Neuronal stem cell (in vitro differentiated cells): ENCODE measurements at regions not wholly inside any gene's neighbourhood (a gene's known extent, or its start where the extent isn't known, plus 50 kb on each side); places are given as distances from the start of the nearest gene placed in this dataset.
"Not testable (repeated sequence)": the region's sequence is repeated elsewhere in the genome, so short reads cannot be mapped to it uniquely, and the experiment has no call there.

Experiments used
- DNase-seq: peaks from one replicate; pipeline ENCODE4 v3.0.0-alpha.2; 2013; ENCODE audit warnings: low spot score
- H2AFZ ChIP-seq: one replicate; pipeline ENCODE4 v1.6.1; 2013; ENCODE audit warnings: mild to moderate bottlenecking, low read length, inconsistent platforms
- H2AK5ac ChIP-seq: 2 replicates; pipeline ENCODE4 v1.6.1; 2013; ENCODE audit warnings: low read depth, mild to moderate bottlenecking, inconsistent platforms, low read length, moderate library complexity, mixed read lengths
- H2BK120ac ChIP-seq: 2 replicates; pipeline ENCODE4 v1.6.1; 2013; ENCODE audit warnings: low read depth, mild to moderate bottlenecking, inconsistent platforms, low read length, moderate library complexity, mixed read lengths
- H2BK12ac ChIP-seq: one replicate; pipeline ENCODE4 v1.6.1; 2013; ENCODE audit warnings: low read length, inconsistent platforms
- H2BK15ac ChIP-seq: 2 replicates; pipeline ENCODE4 v1.6.1; 2013; ENCODE audit warnings: mild to moderate bottlenecking, low read length, inconsistent platforms, mixed read lengths
- H2BK5ac ChIP-seq: one replicate; pipeline ENCODE4 v1.6.1; 2013; ENCODE audit warnings: inconsistent platforms, mild to moderate bottlenecking, low read length, moderate library complexity
- H3K14ac ChIP-seq: one replicate; pipeline ENCODE4 v1.6.1; 2013; ENCODE audit warnings: low read length, inconsistent platforms
- H3K18ac ChIP-seq: 2 replicates; pipeline ENCODE4 v1.6.1; 2013; ENCODE audit warnings: low read length, inconsistent platforms
- H3K23ac ChIP-seq: 2 replicates; pipeline ENCODE4 v1.6.1; 2013; ENCODE audit warnings: low read depth, mild to moderate bottlenecking, mixed read lengths, low read length, inconsistent platforms; ENCODE audit not compliant: poor library complexity
- H3K27ac ChIP-seq: replicated peaks from 3 replicates; pipeline ENCODE4 v1.5.1; 2013; ENCODE audit warnings: low read length, inconsistent platforms
- H3K27me3 ChIP-seq, 3 experiments: 2 replicates each; pipeline ENCODE4 v1.6.1; 2013; ENCODE audit warnings: low read length in 3 of 3, mild to moderate bottlenecking in 2 of 3, inconsistent platforms in 1 of 3, low read depth in 1 of 3, mixed read lengths in 1 of 3, moderate library complexity in 1 of 3; ENCODE audit not compliant: control insufficient read depth in 3 of 3, insufficient read depth in 3 of 3
- H3K36me3 ChIP-seq, 2 donors: replicated peaks in 1 of 2; 2 replicates each; pipeline ENCODE4 v1.6.1; 2013; ENCODE audit warnings: low read length in 2 of 2; ENCODE audit not compliant: control insufficient read depth in 2 of 2, insufficient read depth in 2 of 2
- H3K4ac ChIP-seq: 2 replicates; pipeline ENCODE4 v1.6.1; 2013; ENCODE audit warnings: inconsistent platforms, mild to moderate bottlenecking, low read length, moderate library complexity
- H3K4me1 ChIP-seq, 2 donors: 1 replicate in 1 of 2; 2 replicates in 1 of 2; pipeline ENCODE4 v1.6.1; 2013; ENCODE audit warnings: low read length in 2 of 2, low read depth in 1 of 2; ENCODE audit not compliant: control insufficient read depth in 2 of 2, insufficient read depth in 1 of 2
- H3K4me2 ChIP-seq: one replicate; pipeline ENCODE4 v1.6.1; 2013; ENCODE audit warnings: mild to moderate bottlenecking, low read length, inconsistent platforms; ENCODE audit not compliant: insufficient read depth, poor library complexity, severe bottlenecking
- H3K4me3 ChIP-seq, 2 donors: 2 replicates each; pipeline ENCODE4 v1.5.1; 2013; ENCODE audit warnings: low read length in 2 of 2, mild to moderate bottlenecking in 2 of 2, inconsistent platforms in 1 of 2, moderate library complexity in 1 of 2
- H3K79me1 ChIP-seq: one replicate; pipeline ENCODE4 v1.6.1; 2013; ENCODE audit warnings: low read depth, mild to moderate bottlenecking, inconsistent platforms, low read length, moderate library complexity
- H3K9ac ChIP-seq: one replicate; pipeline ENCODE4 v1.6.1; 2013; ENCODE audit warnings: mild to moderate bottlenecking, low read depth, low read length, inconsistent platforms; ENCODE audit not compliant: poor library complexity
- H3K9me3 ChIP-seq, 2 donors: replicated peaks in 1 of 2; 2 replicates each; pipeline versions ENCODE3 to v1.6.1; 2013; ENCODE audit warnings: low read length in 2 of 2, mild to moderate bottlenecking in 2 of 2, inconsistent platforms in 1 of 2, low read depth in 1 of 2, mixed read lengths in 1 of 2, moderate library complexity in 1 of 2; ENCODE audit not compliant: control insufficient read depth in 2 of 2, insufficient read depth in 1 of 2
- H4K8ac ChIP-seq: one replicate; pipeline ENCODE4 v1.6.1; 2013; ENCODE audit warnings: low read depth, mild to moderate bottlenecking, inconsistent platforms, low read length, moderate library complexity
- H4K91ac ChIP-seq: one replicate; pipeline ENCODE4 v1.6.1; 2013; ENCODE audit warnings: low read length, low read depth, mild to moderate bottlenecking, inconsistent platforms; ENCODE audit not compliant: poor library complexity
- WGBS, 2 donors: extraction: QIAGEN DNeasy Blood & Tissue Kit; methylation state at CpG; one replicate each; pipeline ENCODE4 v1.1.7; 2013; ENCODE audit warnings: missing lambda C conversion rate in 2 of 2, mixed read lengths in 1 of 2; ENCODE audit not compliant: insufficient read length in 2 of 2, insufficient replicate concordance in 1 of 2; ENCODE audit errors: extremely low coverage in 2 of 2; 5-methylcytosine and 5-hydroxymethylcytosine counted together

GRCh38 chr6:79363441-79363840, 129.0 kb upstream of the HMGN3 start:
- not testable (repeated sequence) for H2BK5ac ChIP-seq, H3K9me3 ChIP-seq, H3K4me2 ChIP-seq, H4K8ac ChIP-seq, H2BK12ac ChIP-seq, H3K9ac ChIP-seq, H2BK120ac ChIP-seq, H3K4me3 ChIP-seq, H3K4me1 ChIP-seq, H3K18ac ChIP-seq, H3K14ac ChIP-seq, H3K27ac ChIP-seq, DNase-seq, H3K27me3 ChIP-seq, H3K79me1 ChIP-seq, H2AK5ac ChIP-seq, H3K23ac ChIP-seq, H3K36me3 ChIP-seq, H2BK15ac ChIP-seq, H3K4ac ChIP-seq, H2AFZ ChIP-seq, H4K91ac ChIP-seq

- not testable (repeated sequence) for H3K4me2 ChIP-seq, H3K14ac ChIP-seq, H3K79me1 ChIP-seq, H3K4me1 ChIP-seq, H3K23ac ChIP-seq, H2BK12ac ChIP-seq, H2BK5ac ChIP-seq, H2AK5ac ChIP-seq, DNase-seq, H3K9me3 ChIP-seq, H3K9ac ChIP-seq, H3K27me3 ChIP-seq, H2BK120ac ChIP-seq, H3K27ac ChIP-seq, H3K4me3 ChIP-seq, H3K36me3 ChIP-seq, H2AFZ ChIP-seq, H3K18ac ChIP-seq, H4K91ac ChIP-seq, H4K8ac ChIP-seq, H2BK15ac ChIP-seq, H3K4ac ChIP-seq
- no CpG with 5 or more reads among the region's 2 CpGs for WGBS, 2 donors
These were observed 126.6 kb upstream of the HMGN3 start for GRCh38 chr6:79361074-79361473.

DNA sequence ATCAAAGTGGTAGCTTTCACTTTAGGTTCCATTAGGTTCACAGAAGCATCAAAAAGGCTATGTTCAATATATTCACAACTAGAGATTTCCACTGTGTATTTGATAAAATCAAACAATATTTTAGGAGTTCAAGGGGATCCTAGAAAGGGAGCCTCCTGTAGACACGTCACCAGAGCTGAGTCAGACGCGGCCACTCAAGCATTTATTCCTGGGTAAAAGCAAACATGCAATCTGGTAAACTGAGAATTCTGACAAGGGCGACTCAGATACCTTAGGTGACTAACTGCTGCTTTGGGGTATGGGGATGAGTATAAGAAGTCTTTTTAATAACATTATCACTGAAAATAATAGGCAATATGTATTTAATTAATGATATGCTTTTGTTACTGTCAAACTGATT, 118.7 kb upstream of the HMGN3 start:
- Histone ChIP-seq H2BK12ac (no peak overlapping the region), H3K14ac (no peak overlapping the region), H4K91ac (no peak overlapping the region), H2BK5ac (no peak overlapping the region), H4K8ac (no peak overlapping the region), H3K4me3 (no peak overlapping the region), H3K4me2 (no peak overlapping the region), H3K18ac (no peak overlapping the region), H2AFZ (no peak overlapping the region), H3K79me1 (no peaks in the 10 kb centered on the region), H2BK120ac (no peak overlapping the region), H3K27me3 (no peaks in the 10 kb centered on the region), H3K9me3 (no peaks in the 10 kb centered on the region), H3K4ac (no peak overlapping the region), H3K27ac (no peak overlapping the region), H3K4me1 (no peaks in the 10 kb centered on the region), H3K9ac (no peak overlapping the region), H2BK15ac (no peak overlapping the region), H3K23ac (no peak overlapping the region), H3K36me3 (no peaks in the 10 kb centered on the region), H2AK5ac (no peak overlapping the region)
- WGBS, 2 donors, result no CpG with 5 or more reads among the region's 4 CpGs
- no peak for DNase-seq

DNA sequence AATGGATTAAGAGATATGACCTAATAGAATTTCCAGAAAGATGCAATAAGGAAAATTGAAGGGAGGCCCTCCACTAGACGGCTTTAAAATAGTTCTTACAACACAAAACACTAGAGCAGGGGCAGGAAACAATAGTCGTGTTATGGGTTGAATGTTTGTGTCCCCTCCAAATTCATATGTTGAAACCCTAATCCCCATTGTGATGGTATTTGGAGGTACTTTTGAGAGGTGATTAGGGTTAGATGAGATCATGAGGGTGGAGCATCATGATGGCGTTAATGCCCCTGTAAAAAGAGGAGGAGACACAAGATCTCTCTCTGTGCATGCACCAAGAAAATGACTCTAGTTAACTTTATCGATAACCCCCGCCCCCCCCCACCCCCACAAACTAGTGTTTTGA, 104.0 kb upstream of the HMGN3 start:
- Histone ChIP-seq H2BK5ac (no peak overlapping the region), H3K4ac (no peak overlapping the region), H3K9me3 (no peaks in the 10 kb centered on the region), H3K4me3 (no peak overlapping the region), H3K27me3 (no peaks in the 10 kb centered on the region), H3K79me1 (no peaks in the 10 kb centered on the region), H3K18ac (no peak overlapping the region), H3K36me3 (no peaks in the 10 kb centered on the region), H4K91ac (no peak overlapping the region), H3K4me2 (no peak overlapping the region), H2BK12ac (no peak overlapping the region), H2BK120ac (no peak overlapping the region), H3K23ac (no peak overlapping the region), H2AFZ (no peak overlapping the region), H3K4me1 (no peaks in the 10 kb centered on the region), H4K8ac (no peak overlapping the region), H3K14ac (no peak overlapping the region), H3K27ac (no peak overlapping the region), H2AK5ac (no peak overlapping the region), H2BK15ac (no peak overlapping the region), H3K9ac (no peak overlapping the region)
- DNase-seq, result no peak
- no CpG with 5 or more reads among the region's 5 CpGs for WGBS, 2 donors
